ENCODE measurements at regions not wholly inside any gene's neighbourhood (a gene's known extent, or its start where the extent isn't known, plus 50 kb on each side); places are given as distances from the start of the nearest gene placed in this dataset.

- no peak for TF ChIP-seq HMG20B (CRISPR knock-in tag; IDR thresholded peaks at IDR 0.05)
- TF ChIP-seq CEBPB (tag; IDR thresholded peaks at IDR 0.05), result no peak
Observed at GRCh38 chr6:121810158-121811032, 374.9 kb downstream of the GJA1 start (continued).

- Histone ChIP-seq H3K9me3 (replicated peaks; ENCODE audit: control insufficient read depth, insufficient read depth, low read depth, low read length) (peaks cover 3% of the 10 kb centered on the region), H2AFZ (ENCODE audit: low read depth, low read length) (no peak overlapping the region), H3K36me3 (ENCODE audit: control insufficient read depth, insufficient read depth, low read length) (no peaks in the 10 kb centered on the region), H3K4me1 (replicated peaks in 1 of 2; ENCODE audit: control insufficient read depth in 2 of 2, insufficient read depth in 2 of 2, low read length in 2 of 2) (no peaks in the 10 kb centered on the region), H3K9ac (ENCODE audit: insufficient read depth in 1 of 2, low read depth in 2 of 2, low read length in 2 of 2) (no peak overlapping the region), H4K20me1 (replicated peaks; ENCODE audit: control insufficient read depth, insufficient read depth, low read length) (no peaks in the 10 kb centered on the region), H3K4me2 (ENCODE audit: insufficient read depth, low read length) (no peak overlapping the region), H3K9me1 (ENCODE audit: control insufficient read depth, insufficient read depth, low read length) (no peaks in the 10 kb centered on the region), H3K4me3 (no peak overlapping the region), H3K27me3 (ENCODE audit: control insufficient read depth in 2 of 2, insufficient read depth in 2 of 2, low read length in 2 of 2) (no peaks in the 10 kb centered on the region), H3K27ac (ENCODE audit: extremely low read depth, low read depth, low read length) (no peak overlapping the region), H3K79me2 (ENCODE audit: control insufficient read depth, insufficient read depth, low read length) (no peaks in the 10 kb centered on the region)
- ATAC-seq (no peak), FAIRE-seq (no peak), DNase-seq (ENCODE audit: extremely low read depth in 1 of 4, low spot score in 3 of 4) (no peak)
- in situ Hi-C loops (cut with MboI), result no loop called here
- ChIA-PET CTCF (ENCODE audit: low intra/inter-chr PET ratio) (no interaction called here), POLR2A (no interaction called here)
- 3% methylated on average over 3 of the region's 3 CpGs for WGBS (ENCODE audit: insufficient coverage, low coverage, missing lambda C conversion rate)
- intact Hi-C loops (cut with micrococcal nuclease), result no loop called here
- no TSS peak for BruUV-seq (replicated peaks)
- TF ChIP-seq KAT2B (IDR thresholded peaks at IDR 0.05; ENCODE audit: low read depth, low read length), result no peak
- TF ChIP-seq ZBTB9 (CRISPR knock-in tag; IDR thresholded peaks at IDR 0.05), result no peak
- TF ChIP-seq DIDO1 (tag; IDR thresholded peaks at IDR 0.05; ENCODE audit: low read depth), result no peak
- no peak for TF ChIP-seq GABPB2 (CRISPR knock-in tag; conservative IDR thresholded peaks at IDR 0.05)
- TF ChIP-seq, protein P1, sequence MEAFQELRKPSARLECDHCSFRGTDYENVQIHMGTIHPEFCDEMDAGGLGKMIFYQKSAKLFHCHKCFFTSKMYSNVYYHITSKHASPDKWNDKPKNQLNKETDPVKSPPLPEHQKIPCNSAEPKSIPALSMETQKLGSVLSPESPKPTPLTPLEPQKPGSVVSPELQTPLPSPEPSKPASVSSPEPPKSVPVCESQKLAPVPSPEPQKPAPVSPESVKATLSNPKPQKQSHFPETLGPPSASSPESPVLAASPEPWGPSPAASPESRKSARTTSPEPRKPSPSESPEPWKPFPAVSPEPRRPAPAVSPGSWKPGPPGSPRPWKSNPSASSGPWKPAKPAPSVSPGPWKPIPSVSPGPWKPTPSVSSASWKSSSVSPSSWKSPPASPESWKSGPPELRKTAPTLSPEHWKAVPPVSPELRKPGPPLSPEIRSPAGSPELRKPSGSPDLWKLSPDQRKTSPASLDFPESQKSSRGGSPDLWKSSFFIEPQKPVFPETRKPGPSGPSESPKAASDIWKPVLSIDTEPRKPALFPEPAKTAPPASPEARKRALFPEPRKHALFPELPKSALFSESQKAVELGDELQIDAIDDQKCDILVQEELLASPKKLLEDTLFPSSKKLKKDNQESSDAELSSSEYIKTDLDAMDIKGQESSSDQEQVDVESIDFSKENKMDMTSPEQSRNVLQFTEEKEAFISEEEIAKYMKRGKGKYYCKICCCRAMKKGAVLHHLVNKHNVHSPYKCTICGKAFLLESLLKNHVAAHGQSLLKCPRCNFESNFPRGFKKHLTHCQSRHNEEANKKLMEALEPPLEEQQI (IDR thresholded peaks at IDR 0.05), result no peak
- no peak for TF ChIP-seq ZBTB17 (CRISPR knock-in tag; IDR thresholded peaks at IDR 0.05)
- no peak for TF ChIP-seq SMC3 (conservative IDR thresholded peaks at IDR 0.05; ENCODE audit: insufficient read depth, low read depth, low read length)
- TF ChIP-seq ZKSCAN1 (IDR thresholded peaks at IDR 0.05; ENCODE audit: low read depth, low read length), result no peak
- TF ChIP-seq DDX20 (tag; IDR thresholded peaks at IDR 0.05; ENCODE audit: low read depth), result no peak
- no peak for TF ChIP-seq ZNF212 (CRISPR knock-in tag; IDR thresholded peaks at IDR 0.05)
- TF ChIP-seq POLR3A (IDR thresholded peaks at IDR 0.05; ENCODE audit: borderline replicate concordance, extremely low read depth, insufficient read depth, insufficient read length), result no peak
- TF ChIP-seq TAF15 (IDR thresholded peaks at IDR 0.05; ENCODE audit: low read depth, low read length), result no peak
Observed at GRCh38 chr6:121811106-121811505, 375.7 kb downstream of the GJA1 start.

Measured in K562 (cell line).